H9 (cell line): ENCODE measurements at regions not wholly inside any gene's neighbourhood (a gene's known extent, or its start where the extent isn't known, plus 50 kb on each side); places are given as distances from the start of the nearest gene placed in this dataset.

Experiments
- DNase-seq: peaks from one replicate; pipeline ENCODE4 v3.0.0-alpha.2; 2017
- H2AFZ ChIP-seq: one replicate; pipeline ENCODE4 v1.6.1; 2013; ENCODE audit warnings: mild to moderate bottlenecking, low read length, control low read depth, moderate library complexity
- H2AK5ac ChIP-seq: 2 replicates; pipeline ENCODE4 v1.6.1; 2013; ENCODE audit warnings: low read length, control low read depth, mixed read lengths; ENCODE audit not compliant: insufficient read length
- H2BK120ac ChIP-seq: one replicate; pipeline ENCODE4 v1.6.1; 2013; ENCODE audit warnings: low read depth, mild to moderate bottlenecking, low read length, control low read depth, inconsistent platforms; ENCODE audit not compliant: poor library complexity, severe bottlenecking
- H2BK12ac ChIP-seq: 2 replicates; pipeline ENCODE4 v1.6.1; 2013; ENCODE audit warnings: low read length, control low read depth, mixed read lengths, low read depth; ENCODE audit not compliant: insufficient read length
- H2BK15ac ChIP-seq: 2 replicates; pipeline ENCODE4 v1.6.1; 2013; ENCODE audit warnings: low read depth, low read length, control low read depth
- H2BK20ac ChIP-seq: one replicate; pipeline ENCODE4 v1.6.1; 2013; ENCODE audit warnings: low read depth, mild to moderate bottlenecking, low read length, control low read depth, inconsistent platforms; ENCODE audit not compliant: poor library complexity, severe bottlenecking
- H2BK5ac ChIP-seq: 2 replicates; pipeline ENCODE4 v1.6.1; 2013; ENCODE audit warnings: low read length, control low read depth, mixed read lengths; ENCODE audit not compliant: insufficient read length
- H3K14ac ChIP-seq: 2 replicates; pipeline ENCODE4 v1.6.1; 2013; ENCODE audit warnings: low read length, control low read depth; ENCODE audit not compliant: insufficient read depth
- H3K18ac ChIP-seq: 2 replicates; pipeline ENCODE4 v1.6.1; 2013; ENCODE audit warnings: low read depth, mild to moderate bottlenecking, mixed read lengths, low read length, control low read depth; ENCODE audit not compliant: insufficient read length
- H3K23ac ChIP-seq: 2 replicates; pipeline ENCODE4 v1.6.1; 2013; ENCODE audit warnings: low read length, control low read depth, mixed read lengths, low read depth; ENCODE audit not compliant: insufficient read length
- H3K23me2 ChIP-seq: 2 replicates; pipeline ENCODE4 v1.6.1; 2013; ENCODE audit warnings: low read depth, mild to moderate bottlenecking, mixed read lengths, low read length, control low read depth; ENCODE audit not compliant: insufficient read length, poor library complexity, severe bottlenecking
- H3K27ac ChIP-seq: 2 replicates; pipeline ENCODE4 v1.5.1; 2013; ENCODE audit warnings: low read length, control low read depth, mixed read lengths, low read depth; ENCODE audit not compliant: insufficient read length
- H3K27me3 ChIP-seq: 2 replicates; pipeline ENCODE4 v1.6.1; 2013; ENCODE audit warnings: low read length, control low read depth, inconsistent platforms; ENCODE audit not compliant: insufficient read depth
- H3K4ac ChIP-seq: 2 replicates; pipeline ENCODE4 v1.6.1; 2013; ENCODE audit warnings: low read depth, mild to moderate bottlenecking, control low read depth, inconsistent platforms, low read length, moderate library complexity
- H3K4me1 ChIP-seq: 2 replicates; pipeline ENCODE4 v1.6.1; 2013; ENCODE audit warnings: low read length, control low read depth, inconsistent platforms; ENCODE audit not compliant: insufficient read depth
- H3K4me2 ChIP-seq: 2 replicates; pipeline ENCODE4 v1.6.1; 2013; ENCODE audit warnings: low read length, control low read depth, mixed read lengths; ENCODE audit not compliant: insufficient read length, insufficient read depth
- H3K56ac ChIP-seq: 2 replicates; pipeline ENCODE4 v1.6.1; 2013; ENCODE audit warnings: low read depth, mild to moderate bottlenecking, mixed read lengths, low read length, control low read depth; ENCODE audit not compliant: insufficient read length
- H3K79me1 ChIP-seq: 2 replicates; pipeline ENCODE4 v1.6.1; 2013; ENCODE audit warnings: low read depth, mild to moderate bottlenecking, moderate library complexity, low read length, control low read depth, inconsistent platforms; ENCODE audit not compliant: insufficient read depth, poor library complexity, severe bottlenecking
- H3K79me2 ChIP-seq: 2 replicates; pipeline ENCODE4 v1.6.1; 2013; ENCODE audit warnings: low read length, control low read depth, inconsistent platforms; ENCODE audit not compliant: insufficient read depth
- H3K9ac ChIP-seq: 2 replicates; pipeline ENCODE4 v1.6.1; 2013; ENCODE audit warnings: low read length, control low read depth, mixed read lengths; ENCODE audit not compliant: insufficient read length; ENCODE audit errors: extremely low read depth
- H3K9me3 ChIP-seq: one replicate; pipeline ENCODE4 v1.6.1; 2013; ENCODE audit warnings: low read depth, low read length, inconsistent platforms; ENCODE audit not compliant: control insufficient read depth
- H3T11ph ChIP-seq: one replicate; pipeline ENCODE4 v1.6.1; 2013; ENCODE audit warnings: mild to moderate bottlenecking, low read length, control low read depth, inconsistent platforms
- H4K20me1 ChIP-seq: one replicate; pipeline ENCODE4 v1.6.1; 2013; ENCODE audit not compliant: control insufficient read depth, insufficient read length, insufficient read depth
- H4K5ac ChIP-seq: 2 replicates; pipeline ENCODE4 v1.6.1; 2013; ENCODE audit warnings: low read depth, mild to moderate bottlenecking, mixed read lengths, low read length, control low read depth; ENCODE audit not compliant: insufficient read length
- H4K8ac ChIP-seq: replicated peaks from 2 replicates; pipeline ENCODE4 v1.6.1; 2013; ENCODE audit warnings: low read length, control low read depth, mixed read lengths, low read depth; ENCODE audit not compliant: insufficient read length
- H4K91ac ChIP-seq: 2 replicates; pipeline ENCODE4 v1.6.1; 2013; ENCODE audit warnings: low read depth, mild to moderate bottlenecking, moderate library complexity, mixed read lengths, low read length, control low read depth; ENCODE audit not compliant: insufficient read length
- H3K27ac Mint-ChIP-seq, 3 experiments: 2 replicates in 2 of 3; 3 replicates in 1 of 3; pipeline ENCODE4 v1.8.0; 2020 to 2021; ENCODE audit warnings: mixed read lengths in 3 of 3, mild to moderate bottlenecking in 1 of 3, moderate library complexity in 1 of 3
- H3K27me3 Mint-ChIP-seq: 2 replicates; pipeline ENCODE4 v1.8.0; 2021; ENCODE audit warnings: low read depth, mild to moderate bottlenecking, moderate library complexity, mixed read lengths
- H3K36me3 Mint-ChIP-seq, 3 experiments: 2 replicates in 2 of 3; 3 replicates in 1 of 3; pipeline ENCODE4 v1.8.0; 2020 to 2021; ENCODE audit warnings: low read depth in 3 of 3, mixed read lengths in 3 of 3; ENCODE audit not compliant: insufficient read depth in 1 of 3
- H3K4me1 Mint-ChIP-seq, 2 experiments: 2 replicates each; pipeline ENCODE4 v1.8.0; 2020; ENCODE audit warnings: mixed read lengths in 2 of 2
- H3K4me3 Mint-ChIP-seq, 2 experiments: 2 replicates in 1 of 2; 3 replicates in 1 of 2; pipeline ENCODE4 v1.8.0; 2020 to 2021; ENCODE audit warnings: mild to moderate bottlenecking in 2 of 2, mixed read lengths in 2 of 2, moderate library complexity in 1 of 2
- H3K9me3 Mint-ChIP-seq, 2 experiments: 2 replicates in 1 of 2; 3 replicates in 1 of 2; pipeline ENCODE4 v1.8.0; 2020; ENCODE audit warnings: mild to moderate bottlenecking in 2 of 2, mixed read lengths in 2 of 2, moderate library complexity in 1 of 2
- CTCF ChIP-seq: fragments of 200-600 bp; sonication (generic); conservative IDR thresholded peaks from 3 replicates; pipeline ENCODE4 v1.8.0; 2021; ENCODE audit warnings: antibody characterized with exemption, mild to moderate bottlenecking
- WGBS: extraction: QIAGEN DNeasy Blood & Tissue Kit; methylation state at CpG from one replicate; pipeline ENCODE4 v1.1.7; 2013; ENCODE audit warnings: missing lambda C conversion rate, low lambda C conversion rate, mixed read lengths; ENCODE audit not compliant: insufficient read length; ENCODE audit errors: extremely low coverage; 5-methylcytosine and 5-hydroxymethylcytosine counted together

GRCh38 chr11:116175707-116176106 lies 597.1 kb downstream of the BUD13 start:
- Histone ChIP-seq H3K4ac (no peak overlapping the region), H4K91ac (no peak overlapping the region), H3K9me3 (no peaks in the 10 kb centered on the region)

More at GRCh38 chr11:116175707-116176106, 597.1 kb downstream of the BUD13 start:
- no peak overlapping the region for H4K5ac ChIP-seq
- Mint-ChIP-seq H3K27ac (no peak overlapping the region), H3K4me1 (peaks cover 42 to 51% of the 10 kb centered on the region in 2 experiments), H3K27me3 (peaks cover 3% of the 10 kb centered on the region), H3K9me3 (no peaks in the 10 kb centered on the region), H3K4me3 (no peak overlapping the region), H3K36me3 (no peaks in the 10 kb centered on the region)
- H2BK15ac ChIP-seq = no peak overlapping the region
- WGBS = no CpG with 5 or more reads among the region's 7 CpGs
- no peak overlapping the region for H2BK120ac ChIP-seq
- H2AK5ac ChIP-seq = no peak overlapping the region
- peaks cover 6% of the 10 kb centered on the region; the same call in 1 of the 2 replicates for H3K4me1 ChIP-seq
- H3K23me2 ChIP-seq = no peaks in the 10 kb centered on the region
- no peak overlapping the region for H2AFZ ChIP-seq
- no peak overlapping the region for H3K27ac ChIP-seq
- H3K14ac ChIP-seq = no peak overlapping the region
- H3K79me2 ChIP-seq = no peaks in the 10 kb centered on the region
- no peak for DNase-seq
- H3K79me1 ChIP-seq = no peaks in the 10 kb centered on the region
- H3K18ac ChIP-seq = no peak overlapping the region
- H4K8ac ChIP-seq = no peak overlapping the region
- H2BK20ac ChIP-seq = no peak overlapping the region
- no peak overlapping the region for H3K23ac ChIP-seq
- H3K4me2 ChIP-seq = no peak overlapping the region
- no peaks in the 10 kb centered on the region; the same call in 1 of the 2 replicates for H3K27me3 ChIP-seq
- no peak overlapping the region for H3K9ac ChIP-seq
- no peak for TF ChIP-seq CTCF
- H3K56ac ChIP-seq = no peak overlapping the region
- H2BK5ac ChIP-seq = no peak overlapping the region
- H3T11ph ChIP-seq = no peak overlapping the region
- no peaks in the 10 kb centered on the region for H4K20me1 ChIP-seq
- H2BK12ac ChIP-seq = no peak overlapping the region
